Right forelimb (tissue), 1 donor: ENCODE measurements at regions not wholly inside any gene's neighbourhood (a gene's known extent, or its start where the extent isn't known, plus 50 kb on each side); places are given as distances from the start of the nearest gene placed in this dataset.
A peak's percentile ranks its signal among the peaks of the same experiment; 100 is the strongest.

Experiments used
- DNase-seq: peaks from one replicate; pipeline ENCODE4 v3.0.0-alpha.2; 2018

- DNase-seq, result no peak
Observed at GRCh38 chr1:37243368-37244082, 209.2 kb upstream of the GRIK3 start.

GRCh38 chr1:37244083-37244480, 209.8 kb upstream of the GRIK3 start:
- no peak for DNase-seq

GRCh38 chr1:37244815-37245214, 210.5 kb upstream of the GRIK3 start:
- DNase-seq, result no peak

GRCh38 chr1:37246631-37247030, 212.3 kb upstream of the GRIK3 start:
- DNase-seq, result no peak

GRCh38 chr1:37250371-37250770, 216.1 kb upstream of the GRIK3 start:
- DNase-seq, result no peak

- peak; percentile 63 for DNase-seq
Observed at GRCh38 chr1:37255136-37255795, 219.1 kb upstream of the ZC3H12A start.

GRCh38 chr1:37255868-37256267, 218.5 kb upstream of the ZC3H12A start:
- no peak for DNase-seq

GRCh38 chr1:37257646-37258045, 216.7 kb upstream of the ZC3H12A start:
- DNase-seq, result no peak

- DNase-seq, result no peak
Observed at GRCh38 chr1:37258068-37258467, 216.3 kb upstream of the ZC3H12A start.

GRCh38 chr1:37259019-37259418, 215.4 kb upstream of the ZC3H12A start:
- DNase-seq, result no peak

- DNase-seq, result no peak
Observed at GRCh38 chr1:37261129-37261528, 213.3 kb upstream of the ZC3H12A start.

GRCh38 chr1:37262439-37263170, 211.8 kb upstream of the ZC3H12A start:
- no peak for DNase-seq

- no peak for DNase-seq
Observed at GRCh38 chr1:37265156-37265555, 209.2 kb upstream of the ZC3H12A start.

- DNase-seq, result no peak
Observed at GRCh38 chr1:37265786-37266667, 208.4 kb upstream of the ZC3H12A start.

GRCh38 chr1:37267111-37267835, 207.1 kb upstream of the ZC3H12A start:
- DNase-seq, result no peak

GRCh38 chr1:37270639-37271038, 203.7 kb upstream of the ZC3H12A start:
- DNase-seq, result no peak

GRCh38 chr1:37272626-37273025, 201.8 kb upstream of the ZC3H12A start:
- DNase-seq, result no peak

GRCh38 chr1:37274486-37274885, 199.9 kb upstream of the ZC3H12A start:
- no peak for DNase-seq

GRCh38 chr1:37274938-37275631, 199.3 kb upstream of the ZC3H12A start:
- no peak for DNase-seq

- DNase-seq, result no peak
Observed at GRCh38 chr1:37277366-37277765, 197.0 kb upstream of the ZC3H12A start.

- DNase-seq, result no peak
Observed at GRCh38 chr1:37281354-37281753, 193.0 kb upstream of the ZC3H12A start.

GRCh38 chr1:37282764-37283163, 191.6 kb upstream of the ZC3H12A start:
- no peak for DNase-seq
